H9 (cell line): ENCODE measurements at regions not wholly inside any gene's neighbourhood (a gene's known extent, or its start where the extent isn't known, plus 50 kb on each side); places are given as distances from the start of the nearest gene placed in this dataset.

Experiments
- DNase-seq: peaks from one replicate; pipeline ENCODE4 v3.0.0-alpha.2; 2017
- H2AFZ ChIP-seq: one replicate; pipeline ENCODE4 v1.6.1; 2013; ENCODE audit warnings: mild to moderate bottlenecking, low read length, control low read depth, moderate library complexity
- H2AK5ac ChIP-seq: 2 replicates; pipeline ENCODE4 v1.6.1; 2013; ENCODE audit warnings: low read length, control low read depth, mixed read lengths; ENCODE audit not compliant: insufficient read length
- H2BK120ac ChIP-seq: one replicate; pipeline ENCODE4 v1.6.1; 2013; ENCODE audit warnings: low read depth, mild to moderate bottlenecking, low read length, control low read depth, inconsistent platforms; ENCODE audit not compliant: poor library complexity, severe bottlenecking
- H2BK12ac ChIP-seq: 2 replicates; pipeline ENCODE4 v1.6.1; 2013; ENCODE audit warnings: low read length, control low read depth, mixed read lengths, low read depth; ENCODE audit not compliant: insufficient read length
- H2BK15ac ChIP-seq: 2 replicates; pipeline ENCODE4 v1.6.1; 2013; ENCODE audit warnings: low read depth, low read length, control low read depth
- H2BK20ac ChIP-seq: one replicate; pipeline ENCODE4 v1.6.1; 2013; ENCODE audit warnings: low read depth, mild to moderate bottlenecking, low read length, control low read depth, inconsistent platforms; ENCODE audit not compliant: poor library complexity, severe bottlenecking
- H2BK5ac ChIP-seq: 2 replicates; pipeline ENCODE4 v1.6.1; 2013; ENCODE audit warnings: low read length, control low read depth, mixed read lengths; ENCODE audit not compliant: insufficient read length
- H3K14ac ChIP-seq: 2 replicates; pipeline ENCODE4 v1.6.1; 2013; ENCODE audit warnings: low read length, control low read depth; ENCODE audit not compliant: insufficient read depth
- H3K18ac ChIP-seq: 2 replicates; pipeline ENCODE4 v1.6.1; 2013; ENCODE audit warnings: low read depth, mild to moderate bottlenecking, mixed read lengths, low read length, control low read depth; ENCODE audit not compliant: insufficient read length
- H3K23ac ChIP-seq: 2 replicates; pipeline ENCODE4 v1.6.1; 2013; ENCODE audit warnings: low read length, control low read depth, mixed read lengths, low read depth; ENCODE audit not compliant: insufficient read length
- H3K23me2 ChIP-seq: 2 replicates; pipeline ENCODE4 v1.6.1; 2013; ENCODE audit warnings: low read depth, mild to moderate bottlenecking, mixed read lengths, low read length, control low read depth; ENCODE audit not compliant: insufficient read length, poor library complexity, severe bottlenecking
- H3K27ac ChIP-seq: 2 replicates; pipeline ENCODE4 v1.5.1; 2013; ENCODE audit warnings: low read length, control low read depth, mixed read lengths, low read depth; ENCODE audit not compliant: insufficient read length
- H3K27me3 ChIP-seq: 2 replicates; pipeline ENCODE4 v1.6.1; 2013; ENCODE audit warnings: low read length, control low read depth, inconsistent platforms; ENCODE audit not compliant: insufficient read depth
- H3K4ac ChIP-seq: 2 replicates; pipeline ENCODE4 v1.6.1; 2013; ENCODE audit warnings: low read depth, mild to moderate bottlenecking, control low read depth, inconsistent platforms, low read length, moderate library complexity
- H3K4me1 ChIP-seq: 2 replicates; pipeline ENCODE4 v1.6.1; 2013; ENCODE audit warnings: low read length, control low read depth, inconsistent platforms; ENCODE audit not compliant: insufficient read depth
- H3K4me2 ChIP-seq: 2 replicates; pipeline ENCODE4 v1.6.1; 2013; ENCODE audit warnings: low read length, control low read depth, mixed read lengths; ENCODE audit not compliant: insufficient read length, insufficient read depth
- H3K56ac ChIP-seq: 2 replicates; pipeline ENCODE4 v1.6.1; 2013; ENCODE audit warnings: low read depth, mild to moderate bottlenecking, mixed read lengths, low read length, control low read depth; ENCODE audit not compliant: insufficient read length
- H3K79me1 ChIP-seq: 2 replicates; pipeline ENCODE4 v1.6.1; 2013; ENCODE audit warnings: low read depth, mild to moderate bottlenecking, moderate library complexity, low read length, control low read depth, inconsistent platforms; ENCODE audit not compliant: insufficient read depth, poor library complexity, severe bottlenecking
- H3K79me2 ChIP-seq: 2 replicates; pipeline ENCODE4 v1.6.1; 2013; ENCODE audit warnings: low read length, control low read depth, inconsistent platforms; ENCODE audit not compliant: insufficient read depth
- H3K9ac ChIP-seq: 2 replicates; pipeline ENCODE4 v1.6.1; 2013; ENCODE audit warnings: low read length, control low read depth, mixed read lengths; ENCODE audit not compliant: insufficient read length; ENCODE audit errors: extremely low read depth
- H3K9me3 ChIP-seq: one replicate; pipeline ENCODE4 v1.6.1; 2013; ENCODE audit warnings: low read depth, low read length, inconsistent platforms; ENCODE audit not compliant: control insufficient read depth
- H3T11ph ChIP-seq: one replicate; pipeline ENCODE4 v1.6.1; 2013; ENCODE audit warnings: mild to moderate bottlenecking, low read length, control low read depth, inconsistent platforms
- H4K20me1 ChIP-seq: one replicate; pipeline ENCODE4 v1.6.1; 2013; ENCODE audit not compliant: control insufficient read depth, insufficient read length, insufficient read depth
- H4K5ac ChIP-seq: 2 replicates; pipeline ENCODE4 v1.6.1; 2013; ENCODE audit warnings: low read depth, mild to moderate bottlenecking, mixed read lengths, low read length, control low read depth; ENCODE audit not compliant: insufficient read length
- H4K8ac ChIP-seq: replicated peaks from 2 replicates; pipeline ENCODE4 v1.6.1; 2013; ENCODE audit warnings: low read length, control low read depth, mixed read lengths, low read depth; ENCODE audit not compliant: insufficient read length
- H4K91ac ChIP-seq: 2 replicates; pipeline ENCODE4 v1.6.1; 2013; ENCODE audit warnings: low read depth, mild to moderate bottlenecking, moderate library complexity, mixed read lengths, low read length, control low read depth; ENCODE audit not compliant: insufficient read length
- H3K27ac Mint-ChIP-seq, 3 experiments: 2 replicates in 2 of 3; 3 replicates in 1 of 3; pipeline ENCODE4 v1.8.0; 2020 to 2021; ENCODE audit warnings: mixed read lengths in 3 of 3, mild to moderate bottlenecking in 1 of 3, moderate library complexity in 1 of 3
- H3K27me3 Mint-ChIP-seq: 2 replicates; pipeline ENCODE4 v1.8.0; 2021; ENCODE audit warnings: low read depth, mild to moderate bottlenecking, moderate library complexity, mixed read lengths
- H3K36me3 Mint-ChIP-seq, 3 experiments: 2 replicates in 2 of 3; 3 replicates in 1 of 3; pipeline ENCODE4 v1.8.0; 2020 to 2021; ENCODE audit warnings: low read depth in 3 of 3, mixed read lengths in 3 of 3; ENCODE audit not compliant: insufficient read depth in 1 of 3
- H3K4me1 Mint-ChIP-seq, 2 experiments: 2 replicates each; pipeline ENCODE4 v1.8.0; 2020; ENCODE audit warnings: mixed read lengths in 2 of 2
- H3K4me3 Mint-ChIP-seq, 2 experiments: 2 replicates in 1 of 2; 3 replicates in 1 of 2; pipeline ENCODE4 v1.8.0; 2020 to 2021; ENCODE audit warnings: mild to moderate bottlenecking in 2 of 2, mixed read lengths in 2 of 2, moderate library complexity in 1 of 2
- H3K9me3 Mint-ChIP-seq, 2 experiments: 2 replicates in 1 of 2; 3 replicates in 1 of 2; pipeline ENCODE4 v1.8.0; 2020; ENCODE audit warnings: mild to moderate bottlenecking in 2 of 2, mixed read lengths in 2 of 2, moderate library complexity in 1 of 2
- WGBS: extraction: QIAGEN DNeasy Blood & Tissue Kit; methylation state at CpG from one replicate; pipeline ENCODE4 v1.1.7; 2013; ENCODE audit warnings: missing lambda C conversion rate, low lambda C conversion rate, mixed read lengths; ENCODE audit not compliant: insufficient read length; ENCODE audit errors: extremely low coverage; 5-methylcytosine and 5-hydroxymethylcytosine counted together
- TF ChIP-seq, protein P1 (sequence below): fragments of 200-600 bp; sonication (generic); conservative IDR thresholded peaks from 3 replicates; pipeline ENCODE4 v1.8.0; 2021; ENCODE audit warnings: antibody characterized with exemption, mild to moderate bottlenecking

DNA sequence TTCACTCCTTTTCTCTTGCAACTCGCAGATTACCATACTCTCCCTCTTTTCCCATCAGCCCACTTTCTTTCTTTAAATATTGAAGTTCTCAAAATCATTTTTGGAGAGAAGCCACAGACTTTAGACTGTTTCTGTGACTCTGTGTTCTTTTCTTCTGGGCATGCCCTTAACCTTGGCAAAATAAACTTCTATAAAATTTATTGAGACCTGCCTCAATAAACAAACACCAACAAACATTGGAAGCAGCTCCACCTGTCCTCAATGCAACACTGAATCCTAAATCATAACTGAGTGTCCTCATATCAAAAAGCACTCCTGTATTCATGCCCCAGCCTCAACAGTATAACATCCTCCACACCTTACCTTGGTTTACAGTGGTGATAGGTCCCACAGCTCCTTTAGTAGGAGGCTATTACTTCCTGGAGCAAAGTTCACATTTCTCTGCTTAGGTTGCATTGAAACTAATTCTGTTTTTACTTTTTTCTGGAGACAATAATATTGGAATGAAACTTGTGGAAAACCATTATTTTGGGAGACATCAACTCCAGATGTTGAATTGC, 320.0 kb upstream of the LRRC4C start:
- H3K9me3 ChIP-seq = no peaks in the 10 kb centered on the region
- H4K20me1 ChIP-seq = no peaks in the 10 kb centered on the region
- H3K23me2 ChIP-seq = no peaks in the 10 kb centered on the region
- no peak overlapping the region for H2AK5ac ChIP-seq
- no peak overlapping the region for H2AFZ ChIP-seq
- no peak overlapping the region for H3K4me2 ChIP-seq
- no peak overlapping the region for H3K14ac ChIP-seq
- H3K79me1 ChIP-seq = no peaks in the 10 kb centered on the region
- H3K4me1 Mint-ChIP-seq = peaks cover 17% of the 10 kb centered on the region in 2 experiments
- no peak overlapping the region for H3K9ac ChIP-seq
- H2BK15ac ChIP-seq = no peak overlapping the region
- WGBS = no CpG with 5 or more reads among the region's 1 CpG
- H3K36me3 Mint-ChIP-seq = peaks cover 4 to 27% (median 4%) of the 10 kb centered on the region in 3 experiments
- H3K27ac Mint-ChIP-seq = peak overlapping the region in 2 of 3 experiments; percentile 41 to 85; a peak in 3 of 7 replicates
- no peak overlapping the region for H3T11ph ChIP-seq
- no peaks in the 10 kb centered on the region for H3K79me2 ChIP-seq
- no peak overlapping the region for H2BK12ac ChIP-seq
- H4K91ac ChIP-seq = no peak overlapping the region
- no peak for DNase-seq
- H3K4me1 ChIP-seq = no peaks in the 10 kb centered on the region
- TF ChIP-seq, protein P1, sequence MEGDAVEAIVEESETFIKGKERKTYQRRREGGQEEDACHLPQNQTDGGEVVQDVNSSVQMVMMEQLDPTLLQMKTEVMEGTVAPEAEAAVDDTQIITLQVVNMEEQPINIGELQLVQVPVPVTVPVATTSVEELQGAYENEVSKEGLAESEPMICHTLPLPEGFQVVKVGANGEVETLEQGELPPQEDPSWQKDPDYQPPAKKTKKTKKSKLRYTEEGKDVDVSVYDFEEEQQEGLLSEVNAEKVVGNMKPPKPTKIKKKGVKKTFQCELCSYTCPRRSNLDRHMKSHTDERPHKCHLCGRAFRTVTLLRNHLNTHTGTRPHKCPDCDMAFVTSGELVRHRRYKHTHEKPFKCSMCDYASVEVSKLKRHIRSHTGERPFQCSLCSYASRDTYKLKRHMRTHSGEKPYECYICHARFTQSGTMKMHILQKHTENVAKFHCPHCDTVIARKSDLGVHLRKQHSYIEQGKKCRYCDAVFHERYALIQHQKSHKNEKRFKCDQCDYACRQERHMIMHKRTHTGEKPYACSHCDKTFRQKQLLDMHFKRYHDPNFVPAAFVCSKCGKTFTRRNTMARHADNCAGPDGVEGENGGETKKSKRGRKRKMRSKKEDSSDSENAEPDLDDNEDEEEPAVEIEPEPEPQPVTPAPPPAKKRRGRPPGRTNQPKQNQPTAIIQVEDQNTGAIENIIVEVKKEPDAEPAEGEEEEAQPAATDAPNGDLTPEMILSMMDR = no peak
- no peak overlapping the region for H4K5ac ChIP-seq
- H3K27ac ChIP-seq = no peak overlapping the region
- no peak overlapping the region for H2BK5ac ChIP-seq
- H4K8ac ChIP-seq = no peak overlapping the region
- no peak overlapping the region for H3K18ac ChIP-seq
- H3K4me3 Mint-ChIP-seq = no peak overlapping the region
- no peak overlapping the region for H2BK20ac ChIP-seq
- no peaks in the 10 kb centered on the region for H3K27me3 ChIP-seq
- no peak overlapping the region for H3K4ac ChIP-seq
- no peak overlapping the region for H3K23ac ChIP-seq
- H3K9me3 Mint-ChIP-seq = peaks cover 10 to 13% of the 10 kb centered on the region in 2 experiments
- no peak overlapping the region for H3K56ac ChIP-seq
- H2BK120ac ChIP-seq = no peak overlapping the region
- no peaks in the 10 kb centered on the region for H3K27me3 Mint-ChIP-seq
